ENCODE measurements at regions not wholly inside any gene's neighbourhood (a gene's known extent, or its start where the extent isn't known, plus 50 kb on each side); places are given as distances from the start of the nearest gene placed in this dataset.

GRCh38 chr14:101048766-101049165 is 145.2 kb upstream of the RTL1 start:
- in situ Hi-C loops (cut with HindIII; ENCODE audit: low sequenced_read_pairs), result no loop called here
- no peak for TF ChIP-seq CTCF (IDR thresholded peaks at IDR 0.05; ENCODE audit: low read depth, low read length)
- H3K4me3 ChIP-seq (ENCODE audit: low read depth, low read length), result no peak overlapping the region
- DNase-seq (ENCODE audit: low read depth, low spot score), result no peak

GRCh38 chr14:101049511-101049910 is 146.0 kb upstream of the RTL1 start:
- TF ChIP-seq CTCF (IDR thresholded peaks at IDR 0.05; ENCODE audit: low read depth, low read length), result no peak
- no peak overlapping the region for H3K4me3 ChIP-seq (ENCODE audit: low read depth, low read length)
- DNase-seq (ENCODE audit: low read depth, low spot score), result no peak
- in situ Hi-C loops (cut with HindIII; ENCODE audit: low sequenced_read_pairs), result no loop called here

GRCh38 chr14:101049942-101050341 is 146.4 kb upstream of the RTL1 start:
- H3K4me3 ChIP-seq (ENCODE audit: low read depth, low read length), result no peak overlapping the region
- in situ Hi-C loops (cut with HindIII; ENCODE audit: low sequenced_read_pairs), result no loop called here
- no peak for DNase-seq (ENCODE audit: low read depth, low spot score)
- no peak for TF ChIP-seq CTCF (IDR thresholded peaks at IDR 0.05; ENCODE audit: low read depth, low read length)

- in situ Hi-C loops (cut with HindIII; ENCODE audit: low sequenced_read_pairs), result no loop called here
- no peak overlapping the region for H3K4me3 ChIP-seq (ENCODE audit: low read depth, low read length)
- no peak for TF ChIP-seq CTCF (IDR thresholded peaks at IDR 0.05; ENCODE audit: low read depth, low read length)
- DNase-seq (ENCODE audit: low read depth, low spot score), result no peak
These were observed 147.5 kb upstream of the RTL1 start for GRCh38 chr14:101050901-101051490.

- in situ Hi-C loops (cut with HindIII; ENCODE audit: low sequenced_read_pairs), result no loop called here
- DNase-seq (ENCODE audit: low read depth, low spot score), result no peak
- H3K4me3 ChIP-seq (ENCODE audit: low read depth, low read length), result no peak overlapping the region
- no peak for TF ChIP-seq CTCF (IDR thresholded peaks at IDR 0.05; ENCODE audit: low read depth, low read length)
These were observed 151.1 kb upstream of the RTL1 start for GRCh38 chr14:101054671-101055070.

GRCh38 chr14:101055106-101055662 is 151.7 kb upstream of the RTL1 start:
- no peak overlapping the region for H3K4me3 ChIP-seq (ENCODE audit: low read depth, low read length)
- no peak for TF ChIP-seq CTCF (IDR thresholded peaks at IDR 0.05; ENCODE audit: low read depth, low read length)
- in situ Hi-C loops (cut with HindIII; ENCODE audit: low sequenced_read_pairs), result no loop called here
- no peak for DNase-seq (ENCODE audit: low read depth, low spot score)

All from astrocyte of the spinal cord (primary cell).